NT2/D1 (cell line): ENCODE measurements at regions not wholly inside any gene's neighbourhood (a gene's known extent, or its start where the extent isn't known, plus 50 kb on each side); places are given as distances from the start of the nearest gene placed in this dataset.

ENCODE experiments used
- DNase-seq: peaks from one replicate; pipeline ENCODE4 v3.0.0-alpha.2; 2011; ENCODE audit warnings: low read depth, low spot score
- H3K27me3 ChIP-seq: 2 replicates; pipeline ENCODE4 v1.6.0; 2011; ENCODE audit warnings: mild to moderate bottlenecking; ENCODE audit not compliant: insufficient read length, insufficient read depth
- H3K36me3 ChIP-seq: 2 replicates; pipeline ENCODE4 v1.6.1; 2011; ENCODE audit warnings: mild to moderate bottlenecking, low read length, mixed read lengths; ENCODE audit not compliant: insufficient read depth, insufficient read length
- H3K4me1 ChIP-seq: 2 replicates; pipeline ENCODE4 v1.5.1; 2011; ENCODE audit not compliant: insufficient read depth, insufficient read length
- H3K4me3 ChIP-seq: 2 replicates; pipeline ENCODE4 v1.5.1; 2011; ENCODE audit warnings: low read depth; ENCODE audit not compliant: insufficient read length
- H3K9ac ChIP-seq: 2 replicates; pipeline ENCODE4 v1.6.0; 2011; ENCODE audit warnings: low read depth; ENCODE audit not compliant: insufficient read length
- H3K9me3 ChIP-seq: 2 replicates; pipeline ENCODE4 v1.5.1; 2011; ENCODE audit warnings: mild to moderate bottlenecking, low read length; ENCODE audit not compliant: insufficient read depth
- SUZ12 ChIP-seq: IDR thresholded peaks from 2 replicates; pipeline ENCODE4 v1.6.1; 2011; ENCODE audit not compliant: insufficient read length, insufficient read depth; ENCODE audit errors: extremely low read depth
- YY1 ChIP-seq: IDR thresholded peaks from 2 replicates; pipeline ENCODE4 v1.6.1; 2011; ENCODE audit not compliant: insufficient read length, insufficient read depth
- ZNF274 ChIP-seq: IDR thresholded peaks from 2 replicates; pipeline ENCODE4 v1.6.1; 2011; ENCODE audit warnings: mild to moderate bottlenecking, low read depth, low read length

DNA sequence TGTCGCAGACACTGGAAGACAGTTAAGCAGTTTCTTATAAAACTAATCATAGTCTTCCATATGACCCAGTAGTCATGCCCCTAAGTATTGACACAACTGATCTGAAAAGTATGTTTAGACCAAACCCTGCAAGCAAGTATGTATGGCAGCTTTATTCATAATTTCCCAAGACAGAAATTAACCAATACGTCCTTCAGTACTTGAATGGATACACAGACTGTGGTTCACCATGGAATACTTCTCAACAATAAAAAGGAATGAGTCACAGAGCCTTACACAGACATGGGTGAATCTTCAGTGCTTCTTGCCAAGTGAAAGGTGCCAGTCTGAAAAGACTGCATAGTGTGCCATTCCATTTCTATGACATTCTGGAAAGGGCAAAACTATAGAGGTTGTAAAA lies 50.2 kb upstream of the AKR1E2 start:
- no peaks in the 10 kb centered on the region for H3K27me3 ChIP-seq
- H3K4me1 ChIP-seq = no peaks in the 10 kb centered on the region
- H3K9me3 ChIP-seq = no peaks in the 10 kb centered on the region
- no peaks in the 10 kb centered on the region for H3K36me3 ChIP-seq
- DNase-seq = no peak
- no peak overlapping the region for H3K4me3 ChIP-seq
- TF ChIP-seq SUZ12 (no peak), ZNF274 (no peak), YY1 (no peak)
- H3K9ac ChIP-seq = no peak overlapping the region

DNA sequence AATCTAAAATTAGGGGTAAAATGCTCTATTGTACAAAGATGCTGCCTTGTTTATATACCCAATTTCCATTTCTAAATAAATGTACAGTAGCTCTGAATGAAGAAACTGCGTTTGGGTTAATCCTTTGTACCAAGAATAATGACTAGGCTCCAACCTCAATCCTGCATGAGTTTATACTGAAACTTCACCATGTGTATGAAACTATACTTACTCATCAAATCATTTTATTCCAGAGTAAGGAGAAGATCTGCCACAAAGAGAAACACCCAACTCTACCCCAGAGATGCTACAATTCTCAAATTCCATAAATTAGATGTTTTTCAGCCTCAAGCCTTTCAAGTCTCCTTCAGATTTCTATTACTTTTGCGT lies 53.8 kb upstream of the AKR1E2 start:
- H3K36me3 ChIP-seq = no peaks in the 10 kb centered on the region
- no peak overlapping the region for H3K9ac ChIP-seq
- H3K4me3 ChIP-seq = no peak overlapping the region
- no peak for DNase-seq
- TF ChIP-seq SUZ12 = no peak
- H3K9me3 ChIP-seq = no peaks in the 10 kb centered on the region
- H3K27me3 ChIP-seq = no peaks in the 10 kb centered on the region
- no peaks in the 10 kb centered on the region for H3K4me1 ChIP-seq

DNA sequence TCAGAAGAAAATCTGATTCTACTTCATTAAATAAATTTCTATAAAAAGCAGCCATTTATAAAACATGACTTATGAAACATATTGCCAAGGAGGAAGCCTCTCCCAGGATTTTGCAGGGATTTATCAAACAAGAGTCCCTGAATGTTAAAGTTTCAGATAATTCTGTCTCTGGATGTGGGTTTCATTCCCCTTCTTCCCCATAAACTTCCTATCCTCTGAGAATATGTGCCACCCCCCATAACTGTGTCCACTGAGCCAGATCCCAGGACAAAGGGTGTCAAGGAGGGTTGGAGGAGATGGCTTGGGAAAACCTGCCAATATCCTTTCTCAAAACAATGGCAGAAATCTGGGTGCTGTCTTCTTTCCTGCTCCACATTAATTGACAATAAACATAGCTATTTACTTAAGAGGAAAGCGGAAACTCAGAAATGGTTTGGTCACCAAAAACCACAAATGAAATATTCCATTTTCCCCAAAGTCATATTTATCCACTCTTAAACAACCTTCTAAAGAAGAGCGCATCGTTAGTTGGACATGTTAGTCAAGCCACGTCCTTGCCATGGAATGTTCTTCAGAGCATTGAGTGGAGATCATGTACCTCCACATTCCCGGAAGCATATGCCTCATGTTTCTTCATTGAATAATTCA lies 54.3 kb upstream of the AKR1E2 start:
- no peaks in the 10 kb centered on the region for H3K27me3 ChIP-seq
- no peaks in the 10 kb centered on the region for H3K9me3 ChIP-seq
- H3K36me3 ChIP-seq = no peaks in the 10 kb centered on the region
- no peak overlapping the region for H3K9ac ChIP-seq
- TF ChIP-seq YY1 (no peak), ZNF274 (no peak), SUZ12 (no peak)
- no peak overlapping the region for H3K4me3 ChIP-seq
- DNase-seq = no peak
- no peaks in the 10 kb centered on the region for H3K4me1 ChIP-seq

DNA sequence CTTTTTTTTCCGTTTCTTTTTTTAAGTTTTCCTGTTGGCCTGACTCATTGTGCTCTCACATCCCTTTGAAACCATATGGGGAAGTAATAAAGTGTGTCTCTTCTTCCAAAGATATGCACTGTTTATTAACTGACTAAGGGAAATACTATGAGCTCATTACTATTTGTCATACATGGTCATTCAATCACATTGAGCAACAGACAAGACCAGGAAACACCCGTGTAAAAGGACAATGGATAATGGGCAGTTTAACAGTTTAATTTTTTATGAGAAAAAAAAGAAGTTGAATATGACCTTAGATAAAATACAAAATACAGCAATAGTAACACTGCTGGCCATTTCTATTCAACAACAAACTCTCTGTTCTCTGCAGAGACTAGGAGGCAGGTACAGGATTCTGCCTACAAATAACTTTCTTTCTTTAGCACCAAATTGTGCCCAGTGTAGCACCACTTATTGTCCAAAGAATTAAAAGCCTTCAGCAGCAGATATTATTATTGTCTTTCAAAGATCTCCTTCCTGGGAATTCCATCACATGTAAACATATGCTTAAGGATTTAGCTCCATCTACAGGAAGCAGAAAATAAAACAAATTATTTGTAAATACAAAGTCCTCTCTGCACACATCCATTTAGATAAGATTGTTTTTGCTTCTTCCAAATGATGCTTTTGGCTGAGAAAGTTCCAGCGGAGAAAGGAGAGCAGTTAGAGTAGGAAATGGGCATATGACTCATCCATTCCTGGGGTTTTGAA lies 55.0 kb upstream of the AKR1E2 start:
- H3K9me3 ChIP-seq = no peaks in the 10 kb centered on the region
- H3K27me3 ChIP-seq = no peaks in the 10 kb centered on the region
- H3K36me3 ChIP-seq = no peaks in the 10 kb centered on the region
- no peak overlapping the region for H3K9ac ChIP-seq
- H3K4me3 ChIP-seq = no peak overlapping the region
- no peak for DNase-seq
- TF ChIP-seq SUZ12 = no peak
- no peak for TF ChIP-seq YY1
- TF ChIP-seq ZNF274 = no peak
- no peaks in the 10 kb centered on the region for H3K4me1 ChIP-seq

DNA sequence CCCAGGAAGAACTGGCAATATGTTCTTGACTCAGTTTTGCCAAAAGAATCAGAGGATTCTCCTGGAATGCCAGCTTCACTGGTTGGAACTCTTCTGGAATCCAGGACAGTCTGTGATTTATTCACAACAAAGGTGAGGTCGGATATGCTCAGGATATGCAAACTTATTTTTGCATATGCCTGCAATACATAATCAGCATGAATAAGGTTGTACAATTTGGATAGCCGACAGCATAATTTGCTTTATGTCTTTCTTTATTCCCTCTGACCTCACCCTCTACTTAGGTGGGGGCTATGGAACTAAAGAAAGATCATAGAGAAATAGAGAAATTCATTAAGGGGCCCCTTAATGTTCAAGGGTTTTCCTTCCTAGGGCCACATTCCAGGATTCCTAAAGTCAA lies 57.6 kb upstream of the AKR1E2 start:
- H3K4me1 ChIP-seq = no peaks in the 10 kb centered on the region
- no peaks in the 10 kb centered on the region for H3K36me3 ChIP-seq
- TF ChIP-seq SUZ12 (no peak), YY1 (no peak), ZNF274 (no peak)
- no peaks in the 10 kb centered on the region for H3K9me3 ChIP-seq
- no peaks in the 10 kb centered on the region for H3K27me3 ChIP-seq
- DNase-seq = no peak
- no peak overlapping the region for H3K9ac ChIP-seq
- H3K4me3 ChIP-seq = no peak overlapping the region

DNA sequence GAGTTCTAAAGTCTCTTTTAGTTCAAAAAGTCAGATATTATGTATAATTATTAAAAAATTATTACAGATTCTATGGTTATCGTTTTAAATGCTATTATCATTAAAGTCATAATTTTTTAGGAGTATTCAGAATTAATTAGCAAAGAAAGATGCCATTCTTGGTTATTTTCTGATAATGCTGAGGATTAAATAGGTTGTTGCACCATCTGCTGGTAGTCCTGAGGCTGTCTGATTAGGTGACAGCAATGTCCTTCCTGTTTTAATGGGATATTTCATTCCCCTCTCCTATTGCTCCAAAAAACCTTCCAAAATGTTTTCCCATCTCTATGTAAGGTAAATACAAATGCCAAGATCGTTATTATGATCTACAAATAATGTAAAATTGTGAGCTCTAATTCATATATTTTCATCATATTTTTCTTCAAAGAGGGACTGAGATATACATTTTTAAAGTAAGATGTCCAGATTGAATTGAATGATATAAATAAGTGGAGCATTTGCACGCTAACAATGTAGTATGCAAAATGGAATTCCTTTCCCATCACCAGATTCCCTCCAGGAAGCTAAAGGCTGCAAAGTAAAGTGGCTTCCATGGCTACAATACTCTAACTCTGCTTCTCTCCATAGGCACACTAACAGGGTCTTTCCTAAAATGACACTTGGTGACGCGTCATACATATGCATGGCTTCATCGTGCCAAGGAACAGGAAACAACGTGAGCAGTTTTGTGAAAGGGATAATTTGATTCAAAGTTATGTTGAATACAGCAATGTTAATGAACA lies 58.8 kb upstream of the AKR1E2 start:
- Histone ChIP-seq H3K9me3 (no peaks in the 10 kb centered on the region), H3K9ac (no peak overlapping the region), H3K4me1 (no peaks in the 10 kb centered on the region), H3K27me3 (no peaks in the 10 kb centered on the region), H3K36me3 (no peaks in the 10 kb centered on the region), H3K4me3 (no peak overlapping the region)
- TF ChIP-seq ZNF274 = no peak
- no peak for TF ChIP-seq SUZ12
- no peak for TF ChIP-seq YY1
- peak; percentile 1 for DNase-seq

DNA sequence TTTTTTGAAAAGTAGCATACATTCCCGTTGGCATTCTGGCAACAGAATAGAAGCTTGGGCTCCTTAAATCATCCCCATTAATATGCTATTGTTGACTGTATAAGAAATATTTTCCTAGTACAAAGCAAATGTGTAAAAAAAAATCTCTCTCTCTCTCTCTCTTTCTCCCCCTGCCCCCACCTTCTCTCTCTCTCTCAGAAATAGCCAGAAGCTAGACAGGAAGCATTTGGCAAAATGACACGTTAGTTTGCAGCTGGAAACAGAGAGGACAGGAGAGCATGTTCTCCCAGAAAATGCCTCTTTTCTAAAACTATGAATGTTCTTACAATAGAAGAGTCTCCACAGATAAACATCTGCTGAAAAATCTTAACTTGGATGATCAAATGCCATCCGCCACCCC lies 59.6 kb upstream of the AKR1E2 start:
- Histone ChIP-seq H3K36me3 (no peaks in the 10 kb centered on the region), H3K4me1 (no peaks in the 10 kb centered on the region), H3K4me3 (no peak overlapping the region), H3K9me3 (no peaks in the 10 kb centered on the region), H3K9ac (no peak overlapping the region), H3K27me3 (no peaks in the 10 kb centered on the region)
- DNase-seq = no peak
- TF ChIP-seq SUZ12 (no peak), ZNF274 (no peak), YY1 (no peak)

DNA sequence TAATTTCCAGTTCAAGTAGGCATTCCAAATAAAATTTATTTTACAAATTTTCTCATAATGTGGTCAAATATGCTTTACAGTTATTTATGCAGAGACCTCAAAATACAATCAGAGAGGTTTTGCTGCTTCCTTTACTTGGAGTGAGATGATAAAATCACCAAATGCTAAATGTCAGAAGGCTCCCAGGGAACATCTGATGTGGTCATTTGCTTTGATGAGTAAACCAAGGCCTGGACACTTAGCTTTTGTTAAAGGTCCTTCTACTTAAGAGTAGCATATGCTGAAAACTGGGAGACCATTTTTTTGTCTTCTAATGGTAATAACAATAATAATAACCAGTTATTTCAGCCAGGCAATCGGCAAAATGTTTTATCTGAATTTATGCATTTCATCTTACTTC lies 60.6 kb upstream of the AKR1E2 start:
- no peak overlapping the region for H3K4me3 ChIP-seq
- no peak for TF ChIP-seq YY1
- no peak for TF ChIP-seq SUZ12
- TF ChIP-seq ZNF274 = no peak
- no peaks in the 10 kb centered on the region for H3K27me3 ChIP-seq
- no peaks in the 10 kb centered on the region for H3K36me3 ChIP-seq
- H3K4me1 ChIP-seq = no peaks in the 10 kb centered on the region
- no peak overlapping the region for H3K9ac ChIP-seq
- H3K9me3 ChIP-seq = no peaks in the 10 kb centered on the region
- no peak for DNase-seq
